GM21423 (cell line): ENCODE measurements at regions not wholly inside any gene's neighbourhood (a gene's known extent, or its start where the extent isn't known, plus 50 kb on each side); places are given as distances from the start of the nearest gene placed in this dataset.

ENCODE experiments used
- ATAC-seq: cut with Tn5 transposase; IDR thresholded peaks from one replicate; pipeline ENCODE4 v1.9.1; 2021; ENCODE audit warnings: mild to moderate bottlenecking, moderate library complexity; ENCODE audit not compliant: unreplicated experiment

GRCh38 chrX:46306103-46306502 is 239.1 kb downstream of the ZNF674 start:
- no peak for ATAC-seq

GRCh38 chrX:46305431-46305830 is 239.8 kb downstream of the ZNF674 start:
- no peak for ATAC-seq

- ATAC-seq, result no peak
Observed at GRCh38 chrX:46301903-46302302, 243.3 kb downstream of the ZNF674 start.

- no peak for ATAC-seq
Observed at GRCh38 chrX:46298821-46299220, 246.4 kb downstream of the ZNF674 start.

- no peak for ATAC-seq
Observed at GRCh38 chrX:46295963-46296362, 249.3 kb downstream of the ZNF674 start.

- no peak for ATAC-seq
Observed at GRCh38 chrX:46294234-46294633, 251.0 kb downstream of the ZNF674 start.

- ATAC-seq, result no peak
Observed at GRCh38 chrX:46279925-46280313, 265.3 kb downstream of the ZNF674 start.

GRCh38 chrX:46279214-46279924 is 265.9 kb downstream of the ZNF674 start:
- no peak for ATAC-seq

GRCh38 chrX:46278572-46278971 is 266.6 kb downstream of the ZNF674 start:
- no peak for ATAC-seq

GRCh38 chrX:46268412-46268811 is 276.8 kb downstream of the ZNF674 start:
- no peak for ATAC-seq

- ATAC-seq, result no peak
Observed at GRCh38 chrX:46263494-46263893, 281.7 kb downstream of the ZNF674 start.

GRCh38 chrX:46262304-46262703 is 282.9 kb downstream of the ZNF674 start:
- no peak for ATAC-seq

GRCh38 chrX:46260499-46260898 is 284.7 kb downstream of the ZNF674 start:
- no peak for ATAC-seq

- no peak for ATAC-seq
Observed at GRCh38 chrX:46258356-46258755, 286.9 kb downstream of the ZNF674 start.

GRCh38 chrX:46257451-46257879 is 287.8 kb downstream of the ZNF674 start:
- ATAC-seq, result no peak

GRCh38 chrX:46256875-46257274 is 288.3 kb downstream of the ZNF674 start:
- ATAC-seq, result no peak

GRCh38 chrX:46255046-46255445 is 290.2 kb downstream of the ZNF674 start:
- no peak for ATAC-seq

- ATAC-seq, result no peak
Observed at GRCh38 chrX:46254641-46255040, 290.6 kb downstream of the ZNF674 start.

- ATAC-seq, result no peak
Observed at GRCh38 chrX:46251755-46252154, 293.5 kb downstream of the ZNF674 start.

GRCh38 chrX:46250151-46250550 is 295.1 kb downstream of the ZNF674 start:
- ATAC-seq, result no peak

- ATAC-seq, result no peak
Observed at GRCh38 chrX:46247456-46247855, 297.8 kb downstream of the ZNF674 start.

GRCh38 chrX:46244451-46244850 is 300.8 kb downstream of the ZNF674 start:
- ATAC-seq, result no peak

- ATAC-seq, result no peak
Observed at GRCh38 chrX:46236411-46236810, 308.8 kb downstream of the ZNF674 start.
